ENCODE measurements at regions not wholly inside any gene's neighbourhood (a gene's known extent, or its start where the extent isn't known, plus 50 kb on each side); places are given as distances from the start of the nearest gene placed in this dataset.

DNA sequence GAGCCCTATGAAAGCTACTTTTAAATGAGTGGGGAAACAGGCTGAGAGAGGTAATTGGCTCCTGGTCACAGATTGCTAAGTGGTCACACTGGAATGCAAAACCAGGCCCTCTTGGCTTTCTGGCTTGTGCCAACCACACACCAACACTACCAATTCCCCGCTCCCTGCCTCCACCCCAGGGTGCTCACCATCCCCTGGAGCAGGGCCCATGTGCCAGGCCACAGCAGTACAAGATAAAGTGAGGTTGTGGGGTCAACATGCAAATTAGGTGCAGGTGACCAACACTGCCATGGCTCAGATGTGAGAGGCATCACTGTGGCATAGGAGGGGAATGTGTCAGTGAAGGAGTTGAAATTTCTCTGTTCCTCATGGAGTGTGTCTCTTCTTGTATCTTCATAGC lies 312.5 kb downstream of the MYCN start:
- Mint-ChIP-seq H3K4me3 (no peak overlapping the region), H3K27ac (no peak overlapping the region), H3K27me3 (peaks cover 4% of the 10 kb centered on the region), H3K4me1 (no peaks in the 10 kb centered on the region), H3K36me3 (ENCODE audit: low read depth) (no peaks in the 10 kb centered on the region)
- DNase-seq (no peak), ATAC-seq (no peak)
- H3K9me3 ChIP-seq (ENCODE audit: control insufficient read depth, low read length, poor library complexity, severe bottlenecking) = no peaks in the 10 kb centered on the region

GRCh38 chr2:16252251-16252650 lies 311.9 kb downstream of the MYCN start:
- H3K4me3 Mint-ChIP-seq = no peak overlapping the region

GRCh38 chr2:16251511-16252225 lies 311.3 kb downstream of the MYCN start:
- Mint-ChIP-seq H3K27me3 (peaks cover 4% of the 10 kb centered on the region), H3K4me3 (no peak overlapping the region), H3K27ac (no peak overlapping the region), H3K36me3 (ENCODE audit: low read depth) (no peaks in the 10 kb centered on the region), H3K4me1 (no peaks in the 10 kb centered on the region)
- no peak for DNase-seq
- ATAC-seq = no peak
- no peaks in the 10 kb centered on the region for H3K9me3 ChIP-seq (ENCODE audit: control insufficient read depth, low read length, poor library complexity, severe bottlenecking)

More at GRCh38 chr2:16252251-16252650, 311.9 kb downstream of the MYCN start:
- no peak overlapping the region for H3K27ac Mint-ChIP-seq
- H3K9me3 ChIP-seq (ENCODE audit: control insufficient read depth, low read length, poor library complexity, severe bottlenecking) = no peaks in the 10 kb centered on the region
- H3K4me1 Mint-ChIP-seq = no peaks in the 10 kb centered on the region
- H3K36me3 Mint-ChIP-seq (ENCODE audit: low read depth) = no peaks in the 10 kb centered on the region
- DNase-seq (no peak), ATAC-seq (no peak)
- peaks cover 4% of the 10 kb centered on the region for H3K27me3 Mint-ChIP-seq

DNA sequence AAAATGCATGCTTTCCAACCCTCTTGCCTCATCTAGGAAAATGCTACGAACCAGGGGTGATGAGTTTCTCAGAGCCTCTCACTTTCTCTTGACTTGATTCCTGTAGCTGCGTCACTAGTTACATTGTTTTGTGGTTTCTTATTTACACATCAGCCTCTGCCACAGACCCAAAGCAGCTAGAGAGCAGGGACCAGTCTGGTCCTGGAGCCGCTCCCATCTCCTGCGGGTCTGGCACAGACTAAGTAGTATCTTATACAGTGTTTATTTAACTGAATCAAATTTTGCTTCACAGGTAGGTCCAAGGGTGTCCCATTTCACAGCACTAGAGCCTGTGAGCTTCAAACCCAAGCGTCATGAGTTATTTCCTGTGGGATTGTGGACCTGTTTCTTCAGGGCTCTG lies 310.5 kb downstream of the MYCN start:
- H3K4me1 Mint-ChIP-seq = no peaks in the 10 kb centered on the region
- no peak overlapping the region for H3K4me3 Mint-ChIP-seq
- no peaks in the 10 kb centered on the region for H3K9me3 ChIP-seq (ENCODE audit: control insufficient read depth, low read length, poor library complexity, severe bottlenecking)
- no peaks in the 10 kb centered on the region for H3K36me3 Mint-ChIP-seq (ENCODE audit: low read depth)
- DNase-seq = no peak
- H3K27ac Mint-ChIP-seq = no peak overlapping the region
- ATAC-seq = no peak
- H3K27me3 Mint-ChIP-seq = peaks cover 4% of the 10 kb centered on the region

- H3K27ac Mint-ChIP-seq = no peak overlapping the region
- no peaks in the 10 kb centered on the region for H3K4me1 Mint-ChIP-seq
- H3K36me3 Mint-ChIP-seq (ENCODE audit: low read depth) = no peaks in the 10 kb centered on the region
- DNase-seq = no peak
- peaks cover 4% of the 10 kb centered on the region for H3K27me3 Mint-ChIP-seq
- ATAC-seq = no peak
- H3K4me3 Mint-ChIP-seq = no peak overlapping the region
- H3K9me3 ChIP-seq (ENCODE audit: control insufficient read depth, low read length, poor library complexity, severe bottlenecking) = no peaks in the 10 kb centered on the region
These were observed 310.1 kb downstream of the MYCN start for GRCh38 chr2:16250466-16250865.

- no peak overlapping the region for H3K4me3 Mint-ChIP-seq
- no peak overlapping the region for H3K27ac Mint-ChIP-seq
- peaks cover 4% of the 10 kb centered on the region for H3K27me3 Mint-ChIP-seq
- H3K4me1 Mint-ChIP-seq = no peaks in the 10 kb centered on the region
- ATAC-seq (no peak), DNase-seq (no peak)
- H3K9me3 ChIP-seq (ENCODE audit: control insufficient read depth, low read length, poor library complexity, severe bottlenecking) = no peaks in the 10 kb centered on the region
- no peaks in the 10 kb centered on the region for H3K36me3 Mint-ChIP-seq (ENCODE audit: low read depth)
These were observed 309.7 kb downstream of the MYCN start for GRCh38 chr2:16250056-16250425.

GRCh38 chr2:16249246-16250055 lies 309.1 kb downstream of the MYCN start:
- DNase-seq = no peak
- Mint-ChIP-seq H3K27me3 (peaks cover 4% of the 10 kb centered on the region), H3K4me3 (no peak overlapping the region), H3K36me3 (ENCODE audit: low read depth) (no peaks in the 10 kb centered on the region), H3K4me1 (no peaks in the 10 kb centered on the region), H3K27ac (no peak overlapping the region)
- H3K9me3 ChIP-seq (ENCODE audit: control insufficient read depth, low read length, poor library complexity, severe bottlenecking) = no peaks in the 10 kb centered on the region
- no peak for ATAC-seq

DNA sequence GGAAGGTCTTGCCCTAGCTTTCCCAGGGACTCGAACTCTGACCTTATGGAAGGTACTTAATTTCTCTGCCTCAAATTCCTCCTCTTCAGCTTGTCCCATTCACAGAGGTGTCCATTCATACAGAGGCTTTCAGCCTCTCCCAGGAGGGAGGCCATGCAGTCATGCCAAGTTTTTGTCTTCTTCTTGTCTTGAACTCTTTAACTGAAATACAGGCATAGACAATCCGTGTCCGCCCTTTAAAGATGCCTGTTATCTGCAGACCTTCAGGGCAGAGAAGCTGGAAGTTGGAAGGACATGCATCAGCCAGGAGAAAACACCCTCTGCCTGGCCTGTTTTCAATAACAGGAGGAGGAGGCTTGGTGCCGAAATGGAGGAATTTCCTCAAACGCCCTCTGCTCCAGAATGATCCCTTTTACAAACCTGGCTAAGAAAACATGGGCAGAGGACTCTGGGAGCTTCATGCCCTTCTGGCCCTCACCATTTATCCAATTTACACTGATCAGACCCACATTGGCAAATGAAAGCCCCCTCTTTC lies 308.3 kb downstream of the MYCN start:
- Mint-ChIP-seq H3K27ac (no peak overlapping the region), H3K4me3 (no peak overlapping the region), H3K4me1 (no peaks in the 10 kb centered on the region), H3K27me3 (peaks cover 4% of the 10 kb centered on the region), H3K36me3 (ENCODE audit: low read depth) (no peaks in the 10 kb centered on the region)
- DNase-seq (no peak), ATAC-seq (no peak)
- H3K9me3 ChIP-seq (ENCODE audit: control insufficient read depth, low read length, poor library complexity, severe bottlenecking) = no peaks in the 10 kb centered on the region

DNA sequence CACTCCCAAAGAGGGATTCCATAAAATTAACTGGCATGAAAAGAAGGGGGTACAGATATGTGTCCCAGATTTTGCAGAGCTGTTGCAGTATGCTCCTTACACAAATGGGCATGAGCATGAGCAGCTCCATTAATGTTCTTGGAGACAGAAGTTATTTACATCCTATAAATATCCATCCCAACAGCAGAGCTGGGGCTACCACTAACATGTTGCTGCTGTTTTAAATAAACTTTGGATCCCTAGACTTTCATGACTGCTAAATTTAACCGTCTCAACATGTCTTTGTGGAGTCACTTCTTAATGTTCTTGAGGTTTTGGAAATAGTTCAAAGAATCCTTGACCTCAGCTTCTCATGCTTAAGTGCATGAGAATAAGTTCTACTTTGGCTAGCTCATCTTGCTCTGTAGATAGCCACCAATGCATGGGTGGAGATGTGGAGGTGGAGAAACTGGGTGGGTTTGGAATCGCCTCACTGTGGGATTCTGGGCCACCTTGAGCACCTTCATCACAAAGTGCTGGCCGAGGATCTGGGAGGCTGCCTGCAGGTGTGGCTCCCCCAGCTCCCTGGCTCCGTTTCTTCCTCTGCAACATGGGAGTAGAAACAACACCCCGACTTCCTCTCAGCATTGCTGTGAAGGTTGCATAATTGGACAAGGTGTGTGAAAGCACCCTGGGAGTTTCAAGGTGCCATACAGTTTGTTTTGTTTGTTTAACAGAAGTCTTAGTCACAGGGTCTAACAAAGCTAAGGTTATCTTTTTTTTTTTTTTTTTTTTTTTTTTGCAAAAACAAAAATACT lies 307.2 kb downstream of the MYCN start:
- Mint-ChIP-seq H3K27me3 (no peaks in the 10 kb centered on the region), H3K4me3 (no peak overlapping the region), H3K4me1 (no peaks in the 10 kb centered on the region), H3K36me3 (ENCODE audit: low read depth) (no peaks in the 10 kb centered on the region), H3K27ac (no peak overlapping the region)
- DNase-seq = no peak
- no peak for ATAC-seq
- H3K9me3 ChIP-seq (ENCODE audit: control insufficient read depth, low read length, poor library complexity, severe bottlenecking) = no peaks in the 10 kb centered on the region

- no peak overlapping the region for H3K4me3 Mint-ChIP-seq
- H3K27me3 Mint-ChIP-seq = no peaks in the 10 kb centered on the region
- DNase-seq (no peak), ATAC-seq (no peak)
- H3K27ac Mint-ChIP-seq = no peak overlapping the region
- H3K4me1 Mint-ChIP-seq = no peaks in the 10 kb centered on the region
- H3K9me3 ChIP-seq (ENCODE audit: control insufficient read depth, low read length, poor library complexity, severe bottlenecking) = no peaks in the 10 kb centered on the region
- H3K36me3 Mint-ChIP-seq (ENCODE audit: low read depth) = no peaks in the 10 kb centered on the region
These were observed 306.6 kb downstream of the MYCN start for GRCh38 chr2:16246911-16247310.

- no peaks in the 10 kb centered on the region for H3K4me1 Mint-ChIP-seq
- ATAC-seq (no peak), DNase-seq (no peak)
- H3K36me3 Mint-ChIP-seq (ENCODE audit: low read depth) = no peaks in the 10 kb centered on the region
- no peaks in the 10 kb centered on the region for H3K27me3 Mint-ChIP-seq
- H3K9me3 ChIP-seq (ENCODE audit: control insufficient read depth, low read length, poor library complexity, severe bottlenecking) = no peaks in the 10 kb centered on the region
- H3K27ac Mint-ChIP-seq = no peak overlapping the region
- H3K4me3 Mint-ChIP-seq = no peak overlapping the region
These were observed 306.0 kb downstream of the MYCN start for GRCh38 chr2:16246281-16246850.

GRCh38 chr2:16245481-16246054 lies 305.2 kb downstream of the MYCN start:
- ATAC-seq = no peak
- H3K27me3 Mint-ChIP-seq = no peaks in the 10 kb centered on the region
- H3K36me3 Mint-ChIP-seq (ENCODE audit: low read depth) = no peaks in the 10 kb centered on the region
- no peak for DNase-seq
- no peak overlapping the region for H3K27ac Mint-ChIP-seq
- H3K4me1 Mint-ChIP-seq = no peaks in the 10 kb centered on the region
- H3K9me3 ChIP-seq (ENCODE audit: control insufficient read depth, low read length, poor library complexity, severe bottlenecking) = no peaks in the 10 kb centered on the region
- H3K4me3 Mint-ChIP-seq = no peak overlapping the region

- no peaks in the 10 kb centered on the region for H3K36me3 Mint-ChIP-seq (ENCODE audit: low read depth)
- no peak overlapping the region for H3K27ac Mint-ChIP-seq
- H3K9me3 ChIP-seq (ENCODE audit: control insufficient read depth, low read length, poor library complexity, severe bottlenecking) = no peaks in the 10 kb centered on the region
- no peak overlapping the region for H3K4me3 Mint-ChIP-seq
- H3K4me1 Mint-ChIP-seq = no peaks in the 10 kb centered on the region
- DNase-seq (no peak), ATAC-seq (no peak)
- H3K27me3 Mint-ChIP-seq = no peaks in the 10 kb centered on the region
These were observed 304.6 kb downstream of the MYCN start for GRCh38 chr2:16244966-16245320.

Measured in T-helper 17 cell (primary cell).